ENCODE measurements at regions not wholly inside any gene's neighbourhood (a gene's known extent, or its start where the extent isn't known, plus 50 kb on each side); places are given as distances from the start of the nearest gene placed in this dataset.

DNA sequence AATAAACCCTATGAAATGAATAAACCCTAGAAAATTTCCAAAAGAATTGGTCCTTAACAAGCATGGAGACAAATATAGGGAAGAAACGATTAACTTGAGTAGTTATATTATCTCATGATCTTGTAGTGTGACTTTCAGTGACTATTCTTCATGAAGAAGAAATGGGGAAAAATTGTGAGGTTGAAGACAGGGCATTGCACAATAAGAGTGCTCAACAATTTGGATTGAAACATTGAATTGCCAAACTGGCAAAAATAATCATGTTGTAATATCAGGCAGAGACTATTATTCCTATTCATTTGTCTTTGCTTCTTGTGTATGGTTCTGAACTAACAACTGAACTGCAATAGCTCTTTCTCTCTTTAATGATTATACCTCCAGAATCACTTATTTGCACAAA lies 605.1 kb downstream of the PCDH7 start:
- TF ChIP-seq, protein P1, sequence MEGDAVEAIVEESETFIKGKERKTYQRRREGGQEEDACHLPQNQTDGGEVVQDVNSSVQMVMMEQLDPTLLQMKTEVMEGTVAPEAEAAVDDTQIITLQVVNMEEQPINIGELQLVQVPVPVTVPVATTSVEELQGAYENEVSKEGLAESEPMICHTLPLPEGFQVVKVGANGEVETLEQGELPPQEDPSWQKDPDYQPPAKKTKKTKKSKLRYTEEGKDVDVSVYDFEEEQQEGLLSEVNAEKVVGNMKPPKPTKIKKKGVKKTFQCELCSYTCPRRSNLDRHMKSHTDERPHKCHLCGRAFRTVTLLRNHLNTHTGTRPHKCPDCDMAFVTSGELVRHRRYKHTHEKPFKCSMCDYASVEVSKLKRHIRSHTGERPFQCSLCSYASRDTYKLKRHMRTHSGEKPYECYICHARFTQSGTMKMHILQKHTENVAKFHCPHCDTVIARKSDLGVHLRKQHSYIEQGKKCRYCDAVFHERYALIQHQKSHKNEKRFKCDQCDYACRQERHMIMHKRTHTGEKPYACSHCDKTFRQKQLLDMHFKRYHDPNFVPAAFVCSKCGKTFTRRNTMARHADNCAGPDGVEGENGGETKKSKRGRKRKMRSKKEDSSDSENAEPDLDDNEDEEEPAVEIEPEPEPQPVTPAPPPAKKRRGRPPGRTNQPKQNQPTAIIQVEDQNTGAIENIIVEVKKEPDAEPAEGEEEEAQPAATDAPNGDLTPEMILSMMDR (IDR thresholded peaks at IDR 0.05) = no peak
- TF ChIP-seq POLR2AphosphoS5 (IDR thresholded peaks at IDR 0.05) (no peak), POLR2A (IDR thresholded peaks at IDR 0.05) (no peak)
